Caco-2 (cell line): ENCODE measurements at regions not wholly inside any gene's neighbourhood (a gene's known extent, or its start where the extent isn't known, plus 50 kb on each side); places are given as distances from the start of the nearest gene placed in this dataset.
"Not testable (repeated sequence)": the region's sequence is repeated elsewhere in the genome, so short reads cannot be mapped to it uniquely, and the experiment has no call there.

ENCODE experiments used
- BruUV-seq: library from RNA; stranded (reverse); fragments of 400-500 nt; replicated peaks from 2 replicates; lab custom pipeline; 2021; lab: Mats Ljungman, UMichigan
- CTCF ChIA-PET: fragments of 300-600 bp; sonication (Branson Sonifier 250); formaldehyde crosslinking; loops from one replicate; lab custom pipeline; 2022; ENCODE audit warnings: antibody characterized with exemption; lab: Charles Lee
- POLR2A ChIA-PET: fragments of 300-600 bp; sonication (Branson Sonifier 250); formaldehyde crosslinking; loops from one replicate; lab custom pipeline; 2022; ENCODE audit warnings: antibody characterized with exemption; lab: Charles Lee
- DNase-seq, 2 experiments: peaks; one replicate each; pipeline versions ENCODE4 v3.0.0 to v3.0.0-alpha.2; 2020 to 2022
- H3K27me3 ChIP-seq: replicated peaks from 2 replicates; pipeline ENCODE4 v1.6.0; 2011; ENCODE audit warnings: low read length; ENCODE audit not compliant: control insufficient read depth, insufficient read depth
- H3K36me3 ChIP-seq: 2 replicates; pipeline ENCODE4 v1.5.1; 2011; ENCODE audit warnings: low read length; ENCODE audit not compliant: control insufficient read depth, insufficient read depth
- H3K4me1 ChIP-seq: fragments of 250-450 bp; sonication (Bioruptor Pico); 2 replicates; pipeline ENCODE4 v1.5.1; 2020; ENCODE audit warnings: mild to moderate bottlenecking
- H3K4me3 ChIP-seq: 2 replicates; pipeline ENCODE4 v1.5.1; 2011; ENCODE audit warnings: low read depth, mild to moderate bottlenecking, control low read depth, low read length
- H3K9me3 ChIP-seq: fragments of 250-450 bp; sonication (Bioruptor Pico); 2 replicates; pipeline ENCODE4 v1.5.1; 2020; ENCODE audit warnings: mild to moderate bottlenecking, moderate library complexity
- H3K27ac Mint-ChIP-seq: one replicate; pipeline ENCODE4 v1.8.0; 2022; ENCODE audit warnings: mixed read lengths; ENCODE audit not compliant: unreplicated experiment
- H3K27me3 Mint-ChIP-seq: one replicate; pipeline ENCODE4 v1.8.0; 2022; ENCODE audit warnings: mixed read lengths; ENCODE audit not compliant: insufficient read depth, unreplicated experiment
- H3K36me3 Mint-ChIP-seq: one replicate; pipeline ENCODE4 v1.8.0; 2022; ENCODE audit warnings: mild to moderate bottlenecking, mixed read lengths; ENCODE audit not compliant: insufficient read depth, unreplicated experiment
- H3K4me1 Mint-ChIP-seq: one replicate; pipeline ENCODE4 v1.8.0; 2022; ENCODE audit warnings: low read depth, mixed read lengths; ENCODE audit not compliant: unreplicated experiment
- H3K4me3 Mint-ChIP-seq: one replicate; pipeline ENCODE4 v1.8.0; 2022; ENCODE audit warnings: mild to moderate bottlenecking, moderate library complexity, mixed read lengths; ENCODE audit not compliant: unreplicated experiment
- H3K9me3 Mint-ChIP-seq: one replicate; pipeline ENCODE4 v1.8.0; 2022; ENCODE audit warnings: mixed read lengths; ENCODE audit not compliant: unreplicated experiment
- intact Hi-C: fragments of 100-400 bp; cut with micrococcal nuclease; formaldehyde crosslinking; loops from one replicate; pipeline ENCODE4 v1.10.0; 2022; ENCODE audit not compliant: unreplicated experiment
- TF ChIP-seq, protein P1 (sequence below), 2 experiments: fragments of 200-600 bp in 1 of 2; IDR thresholded peaks; 1 replicate in 1 of 2; 2 replicates in 1 of 2; pipeline versions ENCODE4 v1.5.1 to v1.8.0; 2011 to 2022; ENCODE audit warnings: antibody characterized with exemption in 1 of 2, control low read depth in 1 of 2, inconsistent platforms in 1 of 2, low read depth in 1 of 2, low read length in 1 of 2, mild to moderate bottlenecking in 1 of 2, moderate library complexity in 1 of 2; ENCODE audit not compliant: insufficient read depth in 1 of 2, severe bottlenecking in 1 of 2, unreplicated experiment in 1 of 2

DNA sequence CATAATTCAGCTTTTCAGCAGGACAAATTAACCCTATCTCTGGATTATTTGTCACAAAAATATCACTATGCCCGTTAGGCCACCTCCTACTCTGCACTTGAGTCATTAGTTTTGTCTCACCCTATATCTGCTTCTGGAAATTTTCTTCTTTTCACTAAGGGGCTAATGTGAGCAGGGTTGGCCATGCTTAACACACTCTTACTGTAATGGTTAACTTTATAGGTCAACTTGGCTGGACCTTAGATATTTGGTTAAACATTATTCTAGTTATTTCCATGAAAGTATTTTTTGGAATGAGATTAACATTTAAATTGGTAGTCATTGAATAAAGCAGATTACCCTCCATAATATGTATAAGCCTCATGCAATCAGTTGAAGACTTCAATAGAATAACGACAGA lies 394.6 kb upstream of the PTCHD4 start:
- ChIA-PET POLR2A (no interaction called here), CTCF (no interaction called here)
- Histone ChIP-seq H3K36me3 (no peaks in the 10 kb centered on the region), H3K27me3 (no peaks in the 10 kb centered on the region), H3K4me3 (no peak overlapping the region), H3K9me3 (no peaks in the 10 kb centered on the region), H3K4me1 (no peaks in the 10 kb centered on the region)
- DNase-seq, result no peak
- TF ChIP-seq, protein P1, sequence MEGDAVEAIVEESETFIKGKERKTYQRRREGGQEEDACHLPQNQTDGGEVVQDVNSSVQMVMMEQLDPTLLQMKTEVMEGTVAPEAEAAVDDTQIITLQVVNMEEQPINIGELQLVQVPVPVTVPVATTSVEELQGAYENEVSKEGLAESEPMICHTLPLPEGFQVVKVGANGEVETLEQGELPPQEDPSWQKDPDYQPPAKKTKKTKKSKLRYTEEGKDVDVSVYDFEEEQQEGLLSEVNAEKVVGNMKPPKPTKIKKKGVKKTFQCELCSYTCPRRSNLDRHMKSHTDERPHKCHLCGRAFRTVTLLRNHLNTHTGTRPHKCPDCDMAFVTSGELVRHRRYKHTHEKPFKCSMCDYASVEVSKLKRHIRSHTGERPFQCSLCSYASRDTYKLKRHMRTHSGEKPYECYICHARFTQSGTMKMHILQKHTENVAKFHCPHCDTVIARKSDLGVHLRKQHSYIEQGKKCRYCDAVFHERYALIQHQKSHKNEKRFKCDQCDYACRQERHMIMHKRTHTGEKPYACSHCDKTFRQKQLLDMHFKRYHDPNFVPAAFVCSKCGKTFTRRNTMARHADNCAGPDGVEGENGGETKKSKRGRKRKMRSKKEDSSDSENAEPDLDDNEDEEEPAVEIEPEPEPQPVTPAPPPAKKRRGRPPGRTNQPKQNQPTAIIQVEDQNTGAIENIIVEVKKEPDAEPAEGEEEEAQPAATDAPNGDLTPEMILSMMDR (IDR thresholded peaks at IDR 0.05; ENCODE audit: insufficient read depth in 1 of 2, low read depth in 1 of 2, low read length in 1 of 2, severe bottlenecking in 1 of 2, unreplicated experiment in 1 of 2), result no peak
- H3K27ac Mint-ChIP-seq, result no peak overlapping the region
- no TSS peak for BruUV-seq
- no peaks in the 10 kb centered on the region for H3K9me3 Mint-ChIP-seq
- no peaks in the 10 kb centered on the region for H3K36me3 Mint-ChIP-seq
- H3K4me3 Mint-ChIP-seq, result no peak overlapping the region
- intact Hi-C loops, result no loop called here
- H3K27me3 Mint-ChIP-seq, result no peaks in the 10 kb centered on the region
- no peaks in the 10 kb centered on the region for H3K4me1 Mint-ChIP-seq

DNA sequence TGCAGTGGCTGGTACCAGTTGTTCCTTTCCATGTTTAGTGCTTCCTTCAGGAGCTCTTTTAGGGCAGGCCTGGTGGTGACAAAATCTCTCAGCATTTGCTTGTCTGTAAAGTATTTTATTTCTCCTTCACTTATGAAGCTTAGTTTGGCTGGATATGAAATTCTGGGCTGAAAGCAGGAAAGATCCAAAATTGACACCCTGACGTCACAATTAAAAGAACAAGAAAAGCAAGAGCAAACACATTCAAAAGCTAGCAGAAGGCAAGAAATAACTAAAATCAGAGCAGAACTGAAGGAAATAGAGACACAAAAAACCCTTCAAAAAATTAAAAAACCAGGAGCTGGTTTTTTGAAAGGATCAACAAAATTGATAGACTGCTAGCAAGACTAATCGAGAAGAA lies 382.4 kb upstream of the PTCHD4 start:
- H3K4me1 Mint-ChIP-seq, BruUV-seq, intact Hi-C loops, H3K27ac Mint-ChIP-seq, H3K36me3 Mint-ChIP-seq, DNase-seq, H3K4me1 ChIP-seq, H3K4me3 Mint-ChIP-seq, H3K9me3 Mint-ChIP-seq, H3K27me3 ChIP-seq, H3K36me3 ChIP-seq, POLR2A ChIA-PET, H3K4me3 ChIP-seq, H3K9me3 ChIP-seq, H3K27me3 Mint-ChIP-seq, CTCF ChIA-PET: not testable (repeated sequence)

DNA sequence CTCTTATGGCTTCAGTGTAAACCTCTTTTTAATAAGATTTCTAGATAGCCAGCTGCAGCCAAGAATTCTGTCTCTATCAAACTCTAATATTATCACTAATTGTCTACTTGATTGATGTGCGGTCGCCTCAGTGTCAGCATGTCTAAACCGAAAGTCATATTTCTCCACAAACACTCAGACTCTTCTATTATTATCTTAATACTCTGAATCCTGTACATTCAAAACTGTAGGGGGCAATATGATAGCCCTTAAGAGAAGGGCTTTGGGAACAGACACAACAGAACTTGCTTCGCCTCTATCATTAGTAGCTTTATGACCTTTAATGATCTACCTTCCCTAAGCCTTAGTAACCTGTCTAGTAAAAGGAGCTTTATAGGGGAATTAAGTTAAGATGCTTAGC lies 379.7 kb upstream of the PTCHD4 start:
- no peaks in the 10 kb centered on the region for H3K4me1 ChIP-seq
- H3K4me3 ChIP-seq, result no peak overlapping the region
- H3K36me3 ChIP-seq, result no peaks in the 10 kb centered on the region
- Mint-ChIP-seq H3K4me3 (no peak overlapping the region), H3K27me3 (peaks cover 3% of the 10 kb centered on the region), H3K9me3 (peaks cover 9% of the 10 kb centered on the region), H3K27ac (no peak overlapping the region), H3K4me1 (no peaks in the 10 kb centered on the region), H3K36me3 (no peaks in the 10 kb centered on the region)
- ChIA-PET CTCF (no interaction called here), POLR2A (no interaction called here)
- DNase-seq, result no peak
- no peaks in the 10 kb centered on the region for H3K27me3 ChIP-seq
- TF ChIP-seq, protein P1 (IDR thresholded peaks at IDR 0.05; ENCODE audit: insufficient read depth in 1 of 2, low read depth in 1 of 2, low read length in 1 of 2, severe bottlenecking in 1 of 2, unreplicated experiment in 1 of 2), result no peak
- no peaks in the 10 kb centered on the region for H3K9me3 ChIP-seq
- BruUV-seq, result no TSS peak
- intact Hi-C loops, result no loop called here

DNA sequence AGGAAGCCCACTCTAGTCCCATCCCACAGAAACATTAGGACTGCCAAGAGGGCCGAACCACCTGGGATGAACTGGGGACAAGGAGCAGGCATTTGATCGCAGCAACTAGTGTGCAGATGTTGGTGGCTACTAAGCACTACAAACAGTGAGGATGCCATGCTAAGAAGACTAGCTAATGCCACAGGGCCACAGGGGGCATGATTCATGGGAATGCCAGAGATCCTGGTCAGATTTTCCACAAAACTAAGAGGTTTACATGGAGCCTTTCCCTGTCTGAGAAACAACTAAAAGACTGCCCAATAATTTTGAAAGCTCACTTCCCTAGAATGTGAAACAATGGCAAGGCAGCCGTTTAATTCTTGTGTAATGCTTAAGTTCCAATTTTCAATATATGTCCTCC lies 375.9 kb upstream of the PTCHD4 start:
- TF ChIP-seq, protein P1 (IDR thresholded peaks at IDR 0.05; ENCODE audit: insufficient read depth in 1 of 2, low read depth in 1 of 2, low read length in 1 of 2, severe bottlenecking in 1 of 2, unreplicated experiment in 1 of 2), result no peak
- no TSS peak for BruUV-seq
- intact Hi-C loops, result no loop called here
- Histone ChIP-seq H3K9me3 (no peaks in the 10 kb centered on the region), H3K4me1 (no peaks in the 10 kb centered on the region), H3K36me3 (no peaks in the 10 kb centered on the region), H3K27me3 (no peaks in the 10 kb centered on the region), H3K4me3 (no peak overlapping the region)
- no peaks in the 10 kb centered on the region for H3K4me1 Mint-ChIP-seq
- H3K27ac Mint-ChIP-seq, result no peak overlapping the region
- no peak for DNase-seq
- H3K9me3 Mint-ChIP-seq, result no peaks in the 10 kb centered on the region
- H3K36me3 Mint-ChIP-seq, result no peaks in the 10 kb centered on the region
- peaks cover 3% of the 10 kb centered on the region for H3K27me3 Mint-ChIP-seq
- no peak overlapping the region for H3K4me3 Mint-ChIP-seq
- POLR2A ChIA-PET, result no interaction called here
- CTCF ChIA-PET, result no interaction called here
